D341Med (cell line): ENCODE measurements at regions not wholly inside any gene's neighbourhood (a gene's known extent, or its start where the extent isn't known, plus 50 kb on each side); places are given as distances from the start of the nearest gene placed in this dataset.
"Not testable (repeated sequence)": the region's sequence is repeated elsewhere in the genome, so short reads cannot be mapped to it uniquely, and the experiment has no call there.

Experiments used
- DNase-seq: peaks from one replicate; pipeline ENCODE4 v3.0.0; 2012; ENCODE audit warnings: low spot score

GRCh38 chr2:180540761-180541160 is 439.6 kb upstream of the UBE2E3 start:
- no peak for DNase-seq

DNA sequence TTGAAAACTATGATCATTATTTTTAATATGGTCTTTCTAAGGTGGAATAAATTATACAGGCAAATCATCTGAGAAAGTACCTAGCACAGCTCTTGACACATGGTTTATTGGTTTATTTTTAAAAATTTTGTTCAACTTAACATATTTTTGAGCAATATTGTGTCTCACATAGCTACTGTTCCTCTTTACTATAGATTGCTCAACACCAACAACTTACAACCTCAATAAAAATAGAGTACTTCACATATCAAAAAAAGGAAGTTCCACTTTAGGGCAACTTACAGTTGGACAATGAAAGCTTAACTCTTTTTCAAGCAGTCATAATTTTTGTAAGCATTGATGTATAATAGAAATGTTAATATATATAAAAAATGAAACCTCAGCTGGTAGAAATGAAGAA is 440.9 kb upstream of the UBE2E3 start:
- no peak for DNase-seq

- no peak for DNase-seq
Measured at GRCh38 chr2:180535289-180535688, 445.1 kb upstream of the UBE2E3 start.

DNA sequence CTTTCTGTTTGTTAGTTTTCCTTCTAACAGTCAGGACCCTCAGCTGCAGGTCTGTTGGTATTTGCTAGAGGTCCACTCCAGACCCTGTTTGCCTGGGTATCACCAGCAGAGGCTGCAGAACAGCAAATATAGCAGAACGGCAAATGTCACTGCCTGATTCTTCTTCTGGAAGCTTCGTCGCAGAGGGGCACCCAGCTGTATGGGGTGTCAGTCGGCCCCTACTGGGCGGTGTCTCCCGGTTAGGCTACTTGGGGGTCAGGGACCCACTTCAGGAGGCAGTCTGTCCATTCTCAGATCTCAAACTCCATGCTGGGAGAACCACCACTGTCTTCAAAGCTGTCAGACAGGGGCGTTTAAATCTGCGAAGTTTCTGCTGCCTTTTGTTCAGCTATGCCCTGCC is 448.6 kb upstream of the UBE2E3 start:
- DNase-seq = not testable (repeated sequence)

DNA sequence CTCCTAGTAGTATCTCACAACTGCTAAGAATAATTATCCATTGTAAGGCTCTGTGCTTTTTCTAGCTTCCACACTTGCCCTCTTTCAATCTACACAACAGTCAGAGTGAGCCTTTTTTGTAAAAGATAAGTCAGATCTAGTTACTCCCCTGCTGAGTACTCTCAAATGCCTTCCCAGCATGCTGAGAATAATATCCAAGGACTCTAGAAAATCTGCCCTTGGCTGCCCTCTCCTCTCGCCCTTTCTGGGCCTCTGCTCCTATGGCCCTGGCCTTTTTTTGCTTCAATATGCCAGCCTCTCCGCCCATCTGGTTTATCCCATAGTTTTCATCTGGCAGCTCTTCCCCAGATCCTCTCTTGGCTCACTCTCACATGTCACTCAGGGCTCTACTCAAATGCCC is 455.9 kb upstream of the UBE2E3 start:
- DNase-seq = no peak

DNA sequence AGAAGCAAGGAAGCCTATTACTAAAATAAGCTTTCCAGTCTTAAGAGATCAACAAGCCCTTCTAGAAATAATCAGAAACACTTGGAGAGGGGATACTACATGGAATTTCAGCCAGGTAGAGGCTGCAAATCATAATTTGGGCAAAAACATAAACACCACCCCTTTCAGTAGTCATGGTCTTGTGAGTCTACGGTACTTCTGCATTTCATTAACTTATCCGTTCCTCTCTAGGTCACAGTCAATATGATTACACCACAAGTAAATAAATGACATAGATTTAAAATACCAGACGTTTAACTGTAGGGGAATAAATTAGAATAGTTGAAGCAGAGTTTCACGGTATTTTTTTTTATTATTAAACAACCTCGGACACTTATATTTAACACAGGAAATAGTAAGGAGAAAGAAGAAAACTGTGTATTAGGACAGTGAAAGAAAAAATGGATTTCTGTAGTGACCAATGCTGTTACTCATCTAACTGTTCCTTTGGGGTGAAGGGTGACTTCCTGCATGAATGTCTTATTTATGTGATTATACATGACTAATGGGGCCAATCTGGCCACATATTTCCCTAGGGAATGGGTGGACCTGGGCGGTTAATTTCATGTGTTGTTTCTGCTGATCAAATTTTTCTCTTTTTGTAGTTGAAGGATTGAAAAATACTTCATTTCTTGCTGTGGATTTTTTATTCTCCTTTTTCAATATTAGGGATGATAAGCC is 456.6 kb upstream of the UBE2E3 start:
- DNase-seq = no peak

GRCh38 chr2:180520921-180521581 is 459.4 kb upstream of the UBE2E3 start:
- no peak for DNase-seq

GRCh38 chr2:180520206-180520605 is 460.2 kb upstream of the UBE2E3 start:
- DNase-seq = no peak

DNA sequence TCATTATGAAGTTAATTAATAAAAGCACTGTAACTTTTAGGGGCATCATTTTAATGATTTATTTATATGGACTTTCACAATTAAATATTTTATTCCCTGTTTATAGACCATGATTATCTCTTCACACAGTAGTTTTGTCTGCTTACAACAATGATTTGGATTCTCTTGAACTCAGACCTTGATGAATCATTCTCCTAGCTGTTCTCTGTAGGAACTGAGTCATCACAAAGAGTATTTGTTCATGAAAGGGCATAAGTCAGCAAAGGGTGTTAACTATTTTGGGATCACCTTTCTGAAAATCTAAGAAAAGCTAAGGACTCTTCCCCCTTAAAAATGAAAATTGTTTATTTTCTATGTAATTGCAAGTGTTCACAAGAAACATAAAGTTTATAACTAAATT is 461.1 kb upstream of the UBE2E3 start:
- no peak for DNase-seq

DNA sequence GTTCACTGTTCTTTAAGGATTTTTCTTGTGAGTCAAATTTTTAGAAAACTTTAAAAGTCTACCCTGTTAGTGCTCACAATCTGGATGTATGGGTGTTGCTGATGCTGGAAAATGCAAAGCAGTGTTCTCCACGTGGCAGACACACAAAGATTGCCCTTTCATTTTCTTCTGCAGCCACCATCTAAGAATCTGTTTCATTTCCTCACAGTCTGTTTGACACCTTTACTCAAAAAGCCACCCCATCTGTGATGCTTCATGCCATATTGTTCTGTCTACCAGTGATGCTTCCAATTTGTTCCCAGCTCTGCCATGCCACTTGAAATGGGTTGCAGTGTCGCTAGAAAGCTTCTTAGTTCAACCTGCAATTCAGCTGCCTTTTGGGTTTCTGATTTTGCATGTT is 464.2 kb upstream of the UBE2E3 start:
- no peak for DNase-seq

DNA sequence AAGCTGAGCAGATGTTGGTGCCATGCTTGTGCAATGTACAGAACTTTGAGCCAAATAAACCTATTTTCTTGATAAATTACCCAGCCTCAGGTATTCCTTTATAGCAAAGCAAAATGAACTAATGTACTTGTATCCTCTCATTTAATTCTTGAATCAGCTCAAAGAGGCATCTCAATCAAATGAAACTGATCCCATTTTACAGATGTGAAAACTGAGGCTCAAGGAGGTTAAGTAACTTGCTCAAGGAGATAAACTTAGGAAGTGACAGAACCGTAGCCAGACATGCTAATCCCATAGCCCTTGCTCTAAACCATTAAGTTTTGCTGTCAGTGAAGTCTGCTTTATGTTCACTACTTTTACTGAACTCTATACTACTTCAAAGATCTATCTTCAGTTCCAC is 467.0 kb upstream of the UBE2E3 start:
- no peak for DNase-seq

GRCh38 chr2:180508458-180508857 is 471.9 kb upstream of the UBE2E3 start:
- DNase-seq = no peak

DNA sequence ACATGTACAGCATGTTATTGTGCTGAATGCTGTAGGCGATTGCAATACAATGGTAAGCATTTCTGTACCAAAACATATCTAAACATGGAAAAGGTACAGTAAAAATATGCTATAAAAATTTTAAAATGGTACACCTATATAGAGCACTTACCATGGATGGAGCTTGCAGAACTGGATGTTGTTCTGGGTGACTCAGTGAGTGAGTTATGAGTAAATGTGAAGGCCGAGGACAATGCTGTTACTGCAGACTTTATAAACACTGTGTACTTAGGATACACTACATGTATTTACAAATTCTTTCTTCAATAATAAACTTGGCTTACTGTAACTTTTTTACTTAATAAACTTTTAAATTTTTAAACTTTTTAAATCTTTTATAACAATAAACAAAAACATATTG is 473.4 kb upstream of the UBE2E3 start:
- no peak for DNase-seq

DNA sequence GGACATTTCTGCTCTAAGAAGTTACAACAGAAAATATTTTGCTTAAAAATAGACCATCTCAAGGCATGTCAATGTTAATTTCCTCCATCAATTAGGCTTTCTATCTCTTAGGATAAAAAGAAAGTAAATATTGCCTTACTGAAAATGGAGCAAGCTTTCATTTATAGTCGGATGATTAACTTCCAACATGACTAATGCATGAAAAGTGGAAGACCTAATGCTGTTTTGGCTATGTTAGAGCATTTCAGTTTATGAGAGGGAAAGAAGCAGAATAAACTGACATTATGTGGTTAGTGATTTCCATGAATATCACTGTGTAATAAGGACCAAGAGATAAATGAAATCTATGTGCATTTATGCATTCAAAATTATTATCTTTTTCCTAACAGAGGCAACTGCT is 475.2 kb upstream of the UBE2E3 start:
- no peak for DNase-seq

DNA sequence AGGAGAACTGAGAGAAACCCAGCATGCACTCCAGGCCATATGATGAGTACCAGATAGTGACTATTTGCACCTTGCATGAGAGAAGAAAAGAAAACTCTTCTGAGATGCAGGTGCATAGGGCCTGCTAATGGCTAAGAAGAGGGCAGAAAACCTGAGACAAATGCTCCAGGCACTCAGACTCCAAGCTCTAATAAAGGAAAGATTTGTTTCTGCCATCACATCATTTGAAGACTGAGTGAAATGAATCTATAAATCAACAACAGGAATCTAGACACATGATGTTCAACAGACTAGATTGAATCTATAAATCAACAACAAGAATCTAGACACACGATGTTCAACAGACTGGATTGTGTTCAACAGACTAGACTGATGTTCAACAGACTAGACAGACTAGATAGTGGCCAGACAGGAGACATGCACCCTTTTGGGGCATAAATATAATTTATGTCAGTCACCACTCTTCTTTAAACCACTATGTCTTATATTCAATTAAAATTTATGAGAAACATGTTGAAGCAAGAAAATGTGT is 482.7 kb upstream of the UBE2E3 start:
- DNase-seq = no peak

DNA sequence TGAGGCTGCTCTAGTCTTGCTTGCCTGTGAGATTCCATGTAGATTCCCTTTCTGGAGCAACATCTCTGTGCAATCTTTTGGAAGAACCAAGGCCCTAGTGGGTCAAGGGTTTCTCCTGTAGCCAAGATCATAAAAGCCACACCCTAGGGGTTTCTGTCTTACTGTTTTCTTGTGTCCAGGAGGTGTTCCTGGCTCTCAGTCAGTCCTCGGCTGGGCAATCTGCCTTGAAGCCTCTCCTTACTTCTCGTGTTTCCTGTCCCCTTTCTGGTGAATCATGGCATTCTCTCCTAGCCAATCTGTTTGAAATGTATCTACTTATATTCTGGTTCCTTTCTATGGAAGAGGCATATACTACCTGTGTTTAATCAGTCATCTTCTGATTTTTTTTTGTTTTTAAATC is 484.8 kb upstream of the UBE2E3 start:
- DNase-seq = no peak

DNA sequence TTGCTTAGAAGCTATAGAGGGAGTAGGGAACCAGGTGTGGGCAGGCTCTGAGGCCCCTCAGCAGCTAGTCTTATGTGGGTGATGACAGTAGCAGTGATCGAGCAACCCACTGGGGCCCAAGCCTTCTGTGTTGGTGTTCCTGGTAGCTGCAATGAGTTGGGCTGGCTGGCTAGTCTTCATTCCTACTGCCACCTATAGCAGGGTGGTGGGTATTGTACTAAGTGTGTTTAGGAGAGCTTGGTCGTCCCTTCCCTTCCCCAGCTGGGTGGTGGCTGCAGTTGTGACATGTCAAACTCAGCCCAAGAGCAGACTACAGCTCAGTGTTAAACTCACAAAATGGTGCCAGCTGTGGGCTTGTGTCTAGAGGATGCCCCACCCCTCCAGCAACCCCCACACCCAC is 486.1 kb upstream of the UBE2E3 start:
- no peak for DNase-seq

DNA sequence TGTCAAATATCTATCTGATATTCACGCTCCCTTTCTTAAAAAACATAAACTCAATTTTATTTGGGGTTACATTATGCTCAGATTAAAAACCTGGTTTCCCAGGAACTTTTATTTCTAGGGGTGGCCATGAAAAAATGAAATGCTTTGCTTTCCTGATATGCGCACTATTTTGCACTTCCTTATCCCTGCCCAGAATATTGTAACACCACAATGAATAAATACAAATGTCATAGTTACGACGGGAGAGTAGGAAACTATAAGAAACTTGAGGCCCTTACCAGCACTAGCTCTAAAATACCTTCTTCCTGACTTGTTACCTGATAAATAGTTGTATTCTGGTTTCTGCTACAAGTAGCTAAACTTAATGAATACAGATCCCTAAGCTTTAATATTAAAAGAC is 475.6 kb upstream of the CWC22 start:
- no peak for DNase-seq

DNA sequence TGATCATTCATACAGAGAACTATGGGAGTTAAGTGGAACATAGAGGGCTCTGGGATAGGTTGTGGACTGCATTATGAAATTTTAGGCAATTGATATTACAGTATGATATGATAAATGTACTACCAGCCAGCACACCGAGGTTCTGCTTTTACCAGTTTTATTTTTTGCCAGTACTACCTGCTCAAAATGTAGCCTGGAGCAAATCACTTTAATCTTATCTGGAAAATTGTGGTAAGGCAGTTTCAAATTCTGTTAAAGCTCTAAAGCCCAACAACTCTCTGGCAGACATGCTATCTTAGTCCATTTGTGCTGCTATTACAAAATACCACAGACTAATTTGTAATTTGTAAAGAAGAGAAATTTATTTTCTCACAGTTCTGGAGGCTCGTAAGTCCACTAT is 474.9 kb upstream of the CWC22 start:
- DNase-seq = no peak

- no peak for DNase-seq
Measured at GRCh38 chr2:180478883-180479282, 471.8 kb upstream of the CWC22 start.

GRCh38 chr2:180474716-180475115 is 467.6 kb upstream of the CWC22 start:
- DNase-seq = no peak

DNA sequence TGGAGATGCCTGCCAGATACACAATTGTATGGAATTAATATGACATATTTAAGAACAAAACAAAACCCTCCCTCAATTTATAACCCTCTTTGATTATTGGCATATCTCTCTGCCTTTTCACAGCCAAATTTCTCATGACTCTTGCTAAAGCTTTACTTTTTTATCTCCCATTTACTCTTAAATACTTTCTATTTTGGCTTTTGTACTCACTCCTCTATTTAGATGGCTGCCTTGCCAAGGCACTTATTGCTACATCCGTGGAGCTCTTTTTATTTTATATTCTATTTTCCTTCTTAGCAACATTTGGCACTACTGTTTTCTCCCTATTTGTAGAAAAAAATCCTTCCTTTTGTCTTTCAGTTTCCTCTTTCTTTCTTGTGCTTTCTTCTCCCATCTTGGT is 466.4 kb upstream of the CWC22 start:
- no peak for DNase-seq

- no peak for DNase-seq
Measured at GRCh38 chr2:180472133-180472532, 465.0 kb upstream of the CWC22 start.

GRCh38 chr2:180463608-180464007 is 456.5 kb upstream of the CWC22 start:
- no peak for DNase-seq
